Inferior parietal cortex (tissue), 1 donor: ENCODE measurements at regions not wholly inside any gene's neighbourhood (a gene's known extent, or its start where the extent isn't known, plus 50 kb on each side); places are given as distances from the start of the nearest gene placed in this dataset.

Source experiments
- DNase-seq: peaks from one replicate; pipeline ENCODE4 v3.0.0-alpha.2; 2016; ENCODE audit errors: extremely low spot score

DNA sequence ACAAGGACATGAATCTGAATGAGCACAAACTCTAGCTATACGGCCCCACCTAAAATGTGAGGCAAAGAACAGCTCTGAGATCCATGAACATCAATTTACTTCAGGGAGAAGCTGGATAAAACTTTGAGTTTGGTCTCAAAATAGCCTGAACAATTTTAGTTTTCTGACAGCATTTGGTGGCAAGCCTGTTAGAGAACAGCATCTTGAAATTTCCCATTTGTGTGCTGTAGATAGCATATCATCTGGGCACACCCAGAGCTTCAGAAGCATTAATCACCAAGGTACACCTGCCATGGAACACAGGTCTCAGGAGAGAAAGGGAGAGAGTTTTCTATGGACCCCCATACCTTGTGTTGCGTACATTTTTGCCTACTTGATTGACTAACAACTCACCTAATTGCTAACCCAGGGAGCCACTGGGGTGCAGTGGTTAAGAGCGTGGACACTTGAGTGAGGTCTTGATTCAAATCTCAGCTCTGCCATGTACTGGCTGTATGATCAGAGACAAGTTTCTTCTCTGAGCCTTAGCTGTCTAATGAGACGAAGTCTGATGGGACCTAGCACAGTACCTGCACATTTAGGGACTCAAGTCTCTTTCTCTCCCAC, 264.9 kb downstream of the PIK3R1 start:
- no peak for DNase-seq

DNA sequence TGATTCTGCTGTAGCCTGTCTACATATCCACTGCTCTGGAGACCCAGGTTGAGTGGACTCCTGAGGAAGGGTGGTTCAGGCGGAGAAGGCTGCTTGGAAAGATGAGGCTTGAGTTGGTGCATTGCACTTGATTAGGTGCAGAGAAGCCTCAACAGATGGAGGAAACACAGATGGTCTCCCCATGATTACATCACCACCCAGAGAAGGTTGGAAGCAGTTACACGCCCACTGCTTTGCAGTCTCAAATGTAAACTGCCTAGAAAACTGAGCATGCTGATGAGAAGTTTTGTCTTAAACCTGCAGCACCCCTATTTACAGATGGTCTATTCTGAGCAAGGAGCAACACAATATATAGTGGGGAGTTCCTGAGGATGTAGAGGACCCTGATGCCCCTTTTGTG, 266.6 kb downstream of the PIK3R1 start:
- peak; percentile 61 for DNase-seq

DNA sequence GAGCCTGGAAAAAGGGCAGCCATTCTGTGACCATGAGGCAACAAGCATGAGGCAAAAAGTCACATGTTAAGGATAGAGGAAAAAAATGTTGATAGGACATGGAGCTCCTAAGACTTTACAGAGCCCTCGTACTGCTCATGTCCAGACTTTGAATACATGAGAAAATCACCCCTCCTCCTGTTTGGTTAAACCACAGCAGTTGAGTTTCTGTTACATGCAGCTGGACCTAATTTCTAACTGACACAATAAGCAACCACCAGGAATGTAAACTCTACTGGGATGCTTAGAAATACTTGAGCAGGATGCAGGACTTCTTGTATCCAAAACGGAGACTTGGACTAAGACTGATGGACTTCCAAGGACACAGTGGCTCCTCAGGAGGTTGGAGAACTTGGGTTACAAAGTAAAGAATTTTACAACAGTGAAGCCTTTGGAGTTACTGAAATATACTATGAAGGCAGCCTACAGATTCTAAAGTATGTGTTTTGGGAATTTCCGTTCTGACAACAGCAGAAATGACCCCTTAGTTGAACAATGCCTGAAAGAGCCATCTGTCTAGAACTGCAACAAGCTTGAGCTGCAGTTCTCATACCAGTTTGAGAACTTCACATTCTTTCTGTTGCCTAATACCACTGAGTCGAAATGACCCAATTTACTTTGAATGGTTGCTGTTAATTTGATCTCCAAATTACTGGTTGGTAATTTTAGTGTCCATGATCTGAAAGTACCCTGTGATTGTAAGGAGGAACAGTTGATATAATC, 268.9 kb downstream of the PIK3R1 start:
- no peak for DNase-seq

- DNase-seq = no peak
Observed at GRCh38 chr5:68489556-68489955, 274.0 kb downstream of the PIK3R1 start.

DNA sequence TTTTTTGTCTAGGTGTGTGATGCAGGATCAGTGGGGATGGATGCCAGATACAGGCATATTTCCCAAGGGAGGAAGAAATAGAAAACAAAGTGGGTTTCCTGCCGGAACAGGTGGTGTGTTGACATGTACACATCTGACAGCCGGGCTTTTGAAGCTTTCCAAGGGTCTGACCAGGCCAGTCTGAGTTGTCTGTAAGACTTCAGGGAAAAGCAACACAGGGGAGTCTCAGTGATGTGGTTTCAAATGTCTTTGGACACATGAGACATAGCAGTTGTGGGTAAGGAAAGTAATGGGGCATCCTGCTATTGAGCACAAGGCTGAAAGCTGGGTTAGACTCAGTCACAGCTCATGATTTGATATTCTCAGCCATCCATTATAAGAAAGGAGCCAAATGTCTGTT, 274.9 kb downstream of the PIK3R1 start:
- DNase-seq = no peak

- no peak for DNase-seq
Observed at GRCh38 chr5:68494771-68495170, 279.2 kb downstream of the PIK3R1 start.

- DNase-seq = no peak
Observed at GRCh38 chr5:68499987-68500386, 284.4 kb downstream of the PIK3R1 start.

- DNase-seq = no peak
Observed at GRCh38 chr5:68500813-68501212, 285.3 kb downstream of the PIK3R1 start.

- no peak for DNase-seq
Observed at GRCh38 chr5:68502531-68502930, 287.0 kb downstream of the PIK3R1 start.

GRCh38 chr5:68504306-68504705, 288.8 kb downstream of the PIK3R1 start:
- DNase-seq = no peak

DNA sequence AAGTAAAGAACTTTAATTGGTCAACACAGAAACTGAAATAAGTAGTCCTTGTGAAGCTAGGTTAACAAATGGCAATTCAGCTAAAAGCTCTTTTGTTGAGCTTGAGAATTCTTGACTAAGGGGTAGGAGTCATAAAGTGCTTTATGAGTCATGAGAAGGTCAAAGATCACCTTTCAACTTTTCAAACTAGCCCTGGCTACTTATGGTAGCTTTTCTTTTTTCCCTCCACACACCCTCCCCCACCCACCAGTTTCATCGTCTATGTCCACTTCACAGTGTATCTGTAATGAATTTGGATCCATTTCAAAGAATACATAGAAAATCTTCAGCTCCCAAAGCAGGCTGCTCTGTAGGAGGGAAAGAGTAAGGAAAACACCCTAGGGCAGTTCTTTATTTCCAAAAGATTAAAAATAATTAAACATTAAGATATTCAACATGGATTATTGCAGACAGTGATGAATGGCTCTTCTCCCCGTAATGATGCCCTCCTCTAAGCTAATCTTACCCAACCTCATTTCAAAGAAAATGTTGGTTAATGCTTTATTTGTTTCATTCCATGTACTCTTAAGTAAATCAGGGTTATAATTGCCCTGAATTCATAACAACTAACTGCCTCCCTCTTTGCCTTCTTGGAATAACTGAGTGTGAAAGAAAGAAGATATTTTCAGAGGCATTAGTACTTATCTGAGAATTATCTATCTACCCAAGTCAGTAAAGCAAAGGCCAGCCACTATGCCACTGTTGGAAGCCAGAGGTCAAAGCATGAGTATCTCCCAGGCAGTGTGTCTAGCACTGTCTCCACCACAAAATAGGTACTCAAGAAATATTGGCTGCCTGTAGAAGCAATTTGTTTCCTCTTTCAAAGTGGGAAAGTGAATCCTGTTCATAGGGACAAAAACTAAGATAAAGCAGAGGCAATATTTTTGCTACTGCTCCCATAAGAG, 290.6 kb downstream of the PIK3R1 start:
- DNase-seq = no peak

DNA sequence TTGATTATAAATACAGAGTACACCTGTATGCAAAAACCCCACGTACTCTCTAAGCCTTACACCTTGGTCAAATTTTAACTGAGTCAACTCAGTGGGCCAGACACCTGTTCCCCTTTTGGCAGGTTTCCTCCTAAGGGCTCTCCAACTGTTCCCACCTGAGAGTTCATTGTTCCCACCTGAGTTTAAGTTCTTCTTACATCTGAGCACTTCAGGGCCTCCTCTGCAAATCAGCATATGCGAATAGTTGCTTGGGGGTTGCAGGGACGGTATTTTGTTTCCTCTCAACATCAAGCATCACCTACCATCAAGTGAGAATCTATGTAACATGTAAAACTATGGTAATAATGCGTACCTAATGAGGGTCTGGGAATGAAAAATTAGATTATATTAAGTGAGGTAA, 300.0 kb downstream of the PIK3R1 start:
- DNase-seq = no peak

DNA sequence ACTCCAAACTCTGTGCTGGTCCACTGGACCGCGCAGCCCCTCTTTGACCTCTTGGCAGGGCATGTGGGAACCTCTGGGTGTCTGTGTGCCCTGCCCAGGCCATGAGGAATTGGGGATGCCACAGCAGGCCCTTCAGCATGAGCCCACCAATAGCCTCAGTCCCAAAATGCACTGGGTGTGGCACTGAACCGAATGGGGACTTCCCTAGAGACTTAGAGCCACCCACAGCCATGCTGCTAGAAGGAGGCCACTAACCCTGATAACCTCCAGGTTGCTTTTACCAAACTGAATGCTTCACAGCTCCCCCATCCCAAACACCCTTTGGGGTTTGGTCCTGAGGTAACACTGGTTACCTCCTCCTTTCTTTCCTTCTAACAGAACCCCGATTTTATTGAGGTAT, 302.7 kb downstream of the PIK3R1 start:
- no peak for DNase-seq

DNA sequence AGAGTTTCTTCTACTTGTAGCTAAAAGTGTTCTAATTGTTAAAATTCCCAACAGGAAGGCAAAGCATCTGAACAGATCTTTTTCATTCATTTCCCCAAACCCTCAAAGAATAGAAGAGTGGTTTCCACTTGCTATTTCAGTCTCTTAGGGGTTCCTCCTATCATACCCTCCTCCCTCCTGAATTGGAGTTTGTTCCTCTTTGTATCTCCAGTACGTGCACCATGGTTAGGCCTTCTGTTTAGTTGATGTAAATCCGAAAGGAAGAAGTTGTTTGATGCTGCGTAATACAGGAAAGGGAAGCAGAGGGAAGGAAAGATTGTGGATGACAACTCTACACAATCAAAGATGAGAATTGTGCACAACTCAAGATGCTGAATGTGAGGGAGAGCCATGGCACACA, 303.6 kb downstream of the PIK3R1 start:
- no peak for DNase-seq

GRCh38 chr5:68521776-68522175, 306.2 kb downstream of the PIK3R1 start:
- peak; percentile 43 for DNase-seq

GRCh38 chr5:68522863-68523262, 307.3 kb downstream of the PIK3R1 start:
- DNase-seq = no peak

- DNase-seq = no peak
Observed at GRCh38 chr5:68528821-68529273, 313.3 kb downstream of the PIK3R1 start.

DNA sequence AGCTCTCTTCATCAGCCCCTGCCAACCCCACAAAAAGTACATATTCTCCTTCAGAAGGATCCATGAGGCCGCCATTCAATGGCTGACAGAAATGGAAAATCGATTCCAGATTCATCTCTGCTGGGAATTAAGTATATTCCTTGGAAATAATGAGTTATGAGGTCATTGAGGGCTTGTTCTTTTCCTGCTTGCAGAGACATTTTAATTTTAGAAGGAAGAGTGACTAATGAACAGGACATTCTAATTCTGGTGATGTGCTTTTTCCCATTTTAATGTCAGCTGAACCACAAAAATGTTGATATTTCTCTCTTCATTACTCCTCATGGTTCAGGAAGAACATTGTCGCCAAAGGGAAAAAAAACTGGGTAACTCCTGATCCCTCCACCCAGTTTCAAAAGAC, 314.0 kb downstream of the PIK3R1 start:
- DNase-seq = no peak

DNA sequence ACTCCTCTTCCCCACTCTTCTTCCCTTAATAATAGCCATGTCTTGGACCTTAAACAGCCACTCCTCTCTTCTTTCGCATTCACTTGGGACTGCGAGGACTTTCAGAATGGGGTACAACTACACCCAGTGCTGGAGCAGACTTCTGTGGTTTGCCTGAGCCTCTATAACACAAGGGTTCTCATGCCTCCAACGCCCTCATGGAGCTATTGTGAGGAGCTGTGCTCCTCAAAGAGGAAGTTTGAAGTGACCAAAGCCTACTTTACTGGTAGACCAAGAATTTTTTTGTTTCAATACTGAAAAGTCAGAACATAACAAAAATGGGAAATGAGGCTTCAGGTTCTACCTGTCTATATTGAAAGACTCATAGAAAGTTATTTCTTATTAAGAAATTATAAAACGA, 316.4 kb downstream of the PIK3R1 start:
- no peak for DNase-seq

- no peak for DNase-seq
Observed at GRCh38 chr5:68533051-68533450, 317.5 kb downstream of the PIK3R1 start.

GRCh38 chr5:68533571-68534084, 318.1 kb downstream of the PIK3R1 start:
- DNase-seq = peak; percentile 33
